ENCODE measurements at regions not wholly inside any gene's neighbourhood (a gene's known extent, or its start where the extent isn't known, plus 50 kb on each side); places are given as distances from the start of the nearest gene placed in this dataset.

DNA sequence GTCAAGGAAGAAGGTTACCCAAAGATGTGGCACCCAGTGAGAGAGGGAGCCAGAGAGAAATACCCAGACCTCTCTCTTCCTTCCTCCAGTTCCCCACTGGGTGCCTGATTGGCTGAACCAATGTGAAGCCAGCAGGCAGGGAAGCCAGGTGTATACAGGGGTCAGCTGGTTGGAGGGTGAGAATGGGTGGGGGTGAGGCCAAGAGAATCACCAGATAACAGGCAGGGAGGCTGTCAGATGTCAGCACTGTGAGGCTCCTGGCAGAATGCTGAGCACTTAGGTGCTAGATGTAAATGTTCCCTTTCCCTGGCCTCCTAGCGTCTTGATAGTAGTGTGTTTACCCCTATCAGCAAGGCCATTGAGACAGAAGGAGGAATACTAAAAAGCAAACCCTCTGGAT is 104.0 kb upstream of the MGAT5 start:
- no peak overlapping the region for H3K4me3 ChIP-seq (ENCODE audit: low read length)
- DNase-seq (ENCODE audit: low read depth, low spot score) = no peak

- H3K4me3 ChIP-seq (ENCODE audit: low read length) = no peak overlapping the region
- DNase-seq (ENCODE audit: low read depth, low spot score) = no peak
Measured at GRCh38 chr2:134150760-134151159, 103.1 kb upstream of the MGAT5 start.

- no peak for DNase-seq (ENCODE audit: low read depth, low spot score)
- H3K4me3 ChIP-seq (ENCODE audit: low read length) = no peak overlapping the region
Measured at GRCh38 chr2:134152045-134153010, 101.5 kb upstream of the MGAT5 start.

DNA sequence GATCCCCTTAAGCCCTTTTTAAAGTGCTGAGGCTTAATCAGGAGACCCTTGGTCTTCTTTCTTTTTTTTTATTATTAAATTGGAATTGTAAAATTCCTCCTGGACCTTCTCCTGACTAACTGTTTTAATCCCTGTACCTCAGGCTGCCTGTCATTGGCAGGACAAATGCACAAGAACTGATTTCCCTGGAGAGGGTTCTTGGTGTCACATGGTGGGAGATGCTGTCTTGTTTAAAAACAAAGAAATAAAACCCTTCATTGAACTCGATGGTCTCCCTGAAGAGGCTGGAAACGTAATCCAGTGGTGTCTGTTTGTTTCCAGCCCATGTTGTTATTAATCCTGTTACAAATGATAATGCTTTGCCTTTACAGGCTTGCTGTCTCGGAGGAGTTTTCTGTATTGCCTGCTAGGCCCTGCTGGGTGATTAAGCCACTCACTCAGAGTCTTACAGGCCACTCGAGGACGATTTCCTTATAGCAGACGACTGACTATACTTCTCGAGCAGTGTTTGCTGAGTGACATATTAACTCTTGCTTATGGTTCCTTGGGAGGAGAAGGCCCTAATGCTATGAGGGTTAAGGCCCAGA is 100.5 kb upstream of the MGAT5 start:
- H3K4me3 ChIP-seq (ENCODE audit: low read length) = no peak overlapping the region
- DNase-seq (ENCODE audit: low read depth, low spot score) = no peak

GRCh38 chr2:134154246-134154645 is 99.6 kb upstream of the MGAT5 start:
- DNase-seq (ENCODE audit: low read depth, low spot score) = no peak
- no peak overlapping the region for H3K4me3 ChIP-seq (ENCODE audit: low read length)

- H3K4me3 ChIP-seq (ENCODE audit: low read length) = no peak overlapping the region
- DNase-seq (ENCODE audit: low read depth, low spot score) = no peak
Measured at GRCh38 chr2:134155134-134155533, 98.7 kb upstream of the MGAT5 start.

DNA sequence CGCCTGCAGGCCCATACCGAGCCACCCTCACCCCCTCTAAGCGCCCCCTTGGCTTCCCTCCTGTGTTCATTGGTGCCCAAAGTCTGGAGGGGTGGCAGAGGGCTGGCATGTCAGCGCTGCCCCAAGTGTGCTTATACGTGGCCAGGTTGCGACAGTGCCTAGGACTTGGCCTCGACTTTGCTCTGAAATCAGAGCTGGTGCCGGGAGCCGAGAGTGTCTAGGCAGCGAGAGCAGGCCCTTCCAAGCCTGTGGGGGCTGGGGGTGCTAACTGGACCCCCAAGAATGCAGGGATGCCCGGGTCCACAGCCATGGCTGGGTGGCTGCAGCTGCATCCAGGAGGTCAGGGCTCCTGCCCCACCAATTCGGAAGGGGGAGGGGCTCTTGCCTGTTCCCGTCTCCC is 95.6 kb upstream of the MGAT5 start:
- no peak for DNase-seq (ENCODE audit: low read depth, low spot score)
- no peak overlapping the region for H3K4me3 ChIP-seq (ENCODE audit: low read length)

GRCh38 chr2:134161170-134161547 is 92.7 kb upstream of the MGAT5 start:
- no peak overlapping the region for H3K4me3 ChIP-seq (ENCODE audit: low read length)
- DNase-seq (ENCODE audit: low read depth, low spot score) = no peak

- H3K4me3 ChIP-seq (ENCODE audit: low read length) = no peak overlapping the region
- DNase-seq (ENCODE audit: low read depth, low spot score) = no peak
Measured at GRCh38 chr2:134163336-134163735, 90.5 kb upstream of the MGAT5 start.

DNA sequence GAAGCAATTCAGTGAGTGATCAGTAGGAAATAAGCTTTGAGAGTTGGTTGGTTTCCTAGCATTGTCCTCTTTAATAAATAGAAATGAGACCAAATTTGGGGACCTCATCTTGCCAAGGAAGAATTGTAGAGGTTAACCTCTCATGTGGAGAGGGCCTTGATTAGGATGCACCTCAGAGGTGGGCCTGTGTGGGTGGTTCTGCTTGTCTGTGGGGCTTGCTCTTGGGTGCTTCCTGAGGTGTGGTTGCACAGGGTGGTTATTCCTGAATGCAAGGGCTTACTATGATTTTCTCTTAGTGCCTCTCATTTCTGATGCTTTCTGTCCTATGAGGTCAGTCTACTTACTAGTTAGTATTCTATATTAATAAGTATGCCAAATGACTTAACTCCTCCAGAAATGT is 89.6 kb upstream of the MGAT5 start:
- DNase-seq (ENCODE audit: low read depth, low spot score) = no peak
- no peak overlapping the region for H3K4me3 ChIP-seq (ENCODE audit: low read length)

- no peak for DNase-seq (ENCODE audit: low read depth, low spot score)
- H3K4me3 ChIP-seq (ENCODE audit: low read length) = no peak overlapping the region
Measured at GRCh38 chr2:134167015-134167414, 86.9 kb upstream of the MGAT5 start.

DNA sequence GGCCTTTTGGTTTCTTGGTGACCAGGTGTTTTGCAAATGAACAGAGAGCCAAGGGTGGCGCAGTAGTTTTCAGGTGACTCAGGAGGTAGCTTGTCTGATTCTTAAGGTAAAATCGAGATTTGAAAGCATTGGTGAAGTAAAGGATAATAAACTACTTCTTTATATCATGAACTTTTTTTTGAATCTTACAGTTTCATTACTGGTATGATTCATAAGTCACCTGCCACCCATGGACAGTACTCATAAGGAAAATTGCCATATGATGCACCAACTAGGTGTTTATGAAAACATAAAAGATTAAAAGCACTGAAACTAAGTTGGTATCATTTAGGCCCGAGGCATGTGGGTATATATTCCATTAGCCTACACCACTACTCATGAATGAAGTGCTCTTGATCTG is 84.1 kb upstream of the MGAT5 start:
- DNase-seq (ENCODE audit: low read depth, low spot score) = no peak
- no peak overlapping the region for H3K4me3 ChIP-seq (ENCODE audit: low read length)

- DNase-seq (ENCODE audit: low read depth, low spot score) = no peak
- no peak overlapping the region for H3K4me3 ChIP-seq (ENCODE audit: low read length)
Measured at GRCh38 chr2:134170294-134170693, 83.6 kb upstream of the MGAT5 start.

DNA sequence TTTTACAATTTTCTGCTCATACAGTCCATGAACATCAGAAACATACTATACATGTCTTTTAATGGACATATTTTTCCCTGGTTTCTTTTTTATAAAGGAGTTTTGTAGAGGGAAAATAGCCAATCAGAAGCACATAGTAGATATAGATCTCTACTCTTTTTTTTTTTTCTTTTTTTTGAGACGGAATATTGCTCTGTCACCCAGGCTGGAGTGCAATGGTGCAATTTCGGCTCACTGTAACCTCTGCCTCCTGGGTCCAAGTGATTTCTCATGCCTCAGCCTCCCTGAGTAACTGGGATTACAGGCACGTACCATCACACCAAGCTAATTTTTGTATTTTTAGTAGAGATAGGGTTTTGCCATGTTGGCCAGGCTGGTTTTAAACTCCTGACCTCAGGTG is 83.2 kb upstream of the MGAT5 start:
- H3K4me3 ChIP-seq (ENCODE audit: low read length) = no peak overlapping the region
- DNase-seq (ENCODE audit: low read depth, low spot score) = no peak

DNA sequence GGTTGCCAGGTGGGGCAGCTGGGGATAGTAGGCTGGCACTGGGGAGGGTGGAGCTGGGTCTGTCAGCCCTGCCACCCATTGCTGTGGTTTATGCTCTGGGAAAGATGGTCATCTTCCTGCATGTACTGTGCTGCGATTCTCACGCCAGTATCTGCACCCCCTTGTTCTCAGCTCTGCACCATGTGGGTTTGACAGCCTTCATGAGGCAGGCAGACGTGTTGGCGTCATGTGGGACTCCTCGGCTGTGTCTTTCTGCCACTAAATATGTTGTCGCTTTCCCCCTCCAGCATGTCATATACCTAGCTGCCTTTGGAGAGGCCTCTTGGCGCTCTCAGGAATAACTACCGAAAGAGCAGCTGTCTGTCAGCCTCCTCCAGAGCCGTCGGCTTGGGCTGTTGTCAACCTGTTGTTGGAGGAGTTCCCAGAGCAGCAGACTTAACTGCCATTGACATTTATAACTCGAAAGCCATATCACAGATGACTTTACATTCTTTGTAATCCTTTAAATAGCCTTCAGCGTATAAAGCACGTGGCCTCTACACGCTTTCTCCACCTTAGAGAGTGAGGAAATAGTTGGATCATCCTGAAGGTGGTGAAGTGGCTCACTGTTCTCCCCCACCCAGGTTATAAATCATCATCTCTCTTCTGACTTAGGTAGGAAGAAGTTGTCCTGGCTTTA is 80.4 kb upstream of the MGAT5 start:
- H3K4me3 ChIP-seq (ENCODE audit: low read length) = no peak overlapping the region
- no peak for DNase-seq (ENCODE audit: low read depth, low spot score)

DNA sequence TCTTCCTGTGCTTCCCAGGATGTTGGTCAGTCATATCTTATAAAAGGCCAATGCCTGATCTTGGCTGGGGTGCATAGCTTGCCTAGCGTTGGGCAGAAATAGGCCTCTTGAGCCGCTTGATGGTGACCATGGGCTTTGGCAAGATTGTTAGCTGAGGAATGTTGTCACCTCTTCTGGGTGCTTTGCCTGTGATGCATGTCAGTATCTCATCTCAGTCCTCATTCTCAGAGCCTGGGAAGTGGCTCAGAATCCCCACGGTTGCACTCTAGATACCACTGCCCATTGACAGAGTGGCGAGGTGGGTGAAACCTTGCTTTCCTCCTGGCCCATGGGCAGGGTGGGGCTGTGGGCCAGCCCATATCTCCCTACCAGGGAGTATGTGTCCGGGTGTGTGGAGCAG is 79.2 kb upstream of the MGAT5 start:
- H3K4me3 ChIP-seq (ENCODE audit: low read length) = no peak overlapping the region

GRCh38 chr2:134175834-134176233 is 78.0 kb upstream of the MGAT5 start:
- no peak overlapping the region for H3K4me3 ChIP-seq (ENCODE audit: low read length)
- no peak for DNase-seq (ENCODE audit: low read depth, low spot score)

More for the DNA sequence above, 79.2 kb upstream of the MGAT5 start:
- no peak for DNase-seq (ENCODE audit: low read depth, low spot score)

DNA sequence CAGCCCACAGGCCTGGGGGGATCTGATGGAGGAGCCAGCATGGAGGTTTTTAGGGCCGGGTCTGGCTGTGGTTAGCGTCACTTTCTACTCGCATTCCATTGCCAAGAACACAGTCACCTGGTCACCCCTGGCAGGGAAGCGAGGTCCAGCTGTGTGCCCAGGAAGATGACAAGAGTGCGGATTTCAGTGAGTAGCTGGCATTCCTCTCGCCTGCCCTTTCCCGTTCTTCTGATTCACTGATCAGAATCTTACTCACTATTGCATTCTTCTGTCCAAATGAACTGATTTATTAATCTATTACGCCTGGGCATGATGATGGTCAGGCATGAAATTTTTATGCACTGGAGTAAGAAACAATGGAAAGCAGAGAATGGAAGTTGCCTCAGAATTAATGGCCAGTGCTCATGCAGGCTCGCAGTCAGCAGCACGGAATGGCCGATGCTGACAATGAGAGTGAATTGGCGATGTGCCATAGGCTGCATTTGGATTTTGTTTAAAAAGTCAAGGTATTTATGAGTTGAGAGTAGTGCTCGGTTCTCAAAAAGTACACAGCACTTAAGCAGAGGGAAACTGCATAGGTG is 76.4 kb upstream of the MGAT5 start:
- no peak for DNase-seq (ENCODE audit: low read depth, low spot score)

GRCh38 chr2:134178138-134178877 is 75.6 kb upstream of the MGAT5 start:
- DNase-seq (ENCODE audit: low read depth, low spot score) = peak; percentile 25

More for the DNA sequence above, 76.4 kb upstream of the MGAT5 start:
- no peak overlapping the region for H3K4me3 ChIP-seq (ENCODE audit: low read length)

More at GRCh38 chr2:134178138-134178877, 75.6 kb upstream of the MGAT5 start:
- no peak overlapping the region for H3K4me3 ChIP-seq (ENCODE audit: low read length)

Data from Jurkat, Clone E6-1 (cell line).